ENCODE measurements at regions not wholly inside any gene's neighbourhood (a gene's known extent, or its start where the extent isn't known, plus 50 kb on each side); places are given as distances from the start of the nearest gene placed in this dataset.
"Not testable (repeated sequence)": the region's sequence is repeated elsewhere in the genome, so short reads cannot be mapped to it uniquely, and the experiment has no call there.

GRCh38 chr4:124151031-124151430 is 561.5 kb downstream of the ANKRD50 start:
- Histone ChIP-seq H3K4me3 (ENCODE audit: low read length) (no peak overlapping the region), H3K36me3 (ENCODE audit: insufficient read depth, low read length) (no peaks in the 10 kb centered on the region), H3K27ac (ENCODE audit: low read depth, low read length) (no peak overlapping the region), H3K9me3 (ENCODE audit: low read length) (no peaks in the 10 kb centered on the region), H3K4me1 (ENCODE audit: insufficient read depth, low read length) (no peaks in the 10 kb centered on the region), H3K27me3 (ENCODE audit: insufficient read depth, low read length, poor library complexity, severe bottlenecking) (no peaks in the 10 kb centered on the region)
- H3K4me1 Mint-ChIP-seq = no peaks in the 10 kb centered on the region
- DNase-seq = no peak
- no peaks in the 10 kb centered on the region for H3K27me3 Mint-ChIP-seq
- no peak overlapping the region for H3K27ac Mint-ChIP-seq
- peaks cover 0 to 20% (median 5%) of the 10 kb centered on the region in 5 donors for H3K9me3 Mint-ChIP-seq
- H3K4me3 Mint-ChIP-seq = no peak overlapping the region
- CTCF ChIA-PET = no interaction called here
- H3K36me3 Mint-ChIP-seq = no peaks in the 10 kb centered on the region
- POLR2A ChIA-PET = no interaction called here

- Histone ChIP-seq H3K9me3 (ENCODE audit: low read length) (no peaks in the 10 kb centered on the region), H3K27me3 (ENCODE audit: insufficient read depth, low read length, poor library complexity, severe bottlenecking) (no peaks in the 10 kb centered on the region), H3K36me3 (ENCODE audit: insufficient read depth, low read length) (no peaks in the 10 kb centered on the region), H3K4me3 (ENCODE audit: low read length) (no peak overlapping the region), H3K4me1 (ENCODE audit: insufficient read depth, low read length) (no peaks in the 10 kb centered on the region), H3K27ac (ENCODE audit: low read depth, low read length) (no peak overlapping the region)
- Mint-ChIP-seq H3K27me3 (no peaks in the 10 kb centered on the region), H3K4me3 (no peak overlapping the region), H3K4me1 (no peaks in the 10 kb centered on the region), H3K36me3 (no peaks in the 10 kb centered on the region), H3K27ac (no peak overlapping the region), H3K9me3 (peaks cover 2 to 20% (median 5%) of the 10 kb centered on the region in 5 donors)
- ChIA-PET CTCF (no interaction called here), POLR2A (no interaction called here)
- DNase-seq = no peak
Measured at GRCh38 chr4:124152132-124152531, 560.4 kb downstream of the ANKRD50 start.

GRCh38 chr4:124155239-124155638 is 557.3 kb downstream of the ANKRD50 start:
- H3K36me3 ChIP-seq (ENCODE audit: insufficient read depth, low read length) = no peaks in the 10 kb centered on the region
- peaks cover 3 to 9% (median 7%) of the 10 kb centered on the region in 5 donors for H3K9me3 Mint-ChIP-seq
- no peak overlapping the region for H3K27ac Mint-ChIP-seq
- H3K4me3 Mint-ChIP-seq = no peak overlapping the region
- no peaks in the 10 kb centered on the region for H3K27me3 Mint-ChIP-seq
- no peak overlapping the region for H3K27ac ChIP-seq (ENCODE audit: low read depth, low read length)
- ChIA-PET POLR2A (no interaction called here), CTCF (no interaction called here)
- H3K9me3 ChIP-seq (ENCODE audit: low read length) = no peaks in the 10 kb centered on the region
- H3K36me3 Mint-ChIP-seq = no peaks in the 10 kb centered on the region
- H3K27me3 ChIP-seq (ENCODE audit: insufficient read depth, low read length, poor library complexity, severe bottlenecking) = no peaks in the 10 kb centered on the region
- H3K4me3 ChIP-seq (ENCODE audit: low read length) = no peak overlapping the region
- no peaks in the 10 kb centered on the region for H3K4me1 ChIP-seq (ENCODE audit: insufficient read depth, low read length)
- DNase-seq = no peak
- H3K4me1 Mint-ChIP-seq = no peaks in the 10 kb centered on the region

- H3K27ac Mint-ChIP-seq = no peak overlapping the region
- ChIA-PET CTCF (no interaction called here), POLR2A (no interaction called here)
- no peaks in the 10 kb centered on the region for H3K36me3 ChIP-seq (ENCODE audit: insufficient read depth, low read length)
- no peaks in the 10 kb centered on the region for H3K27me3 ChIP-seq (ENCODE audit: insufficient read depth, low read length, poor library complexity, severe bottlenecking)
- no peak overlapping the region for H3K4me3 Mint-ChIP-seq
- H3K9me3 Mint-ChIP-seq = peaks cover 0 to 7% (median 3%) of the 10 kb centered on the region in 5 donors
- H3K4me1 Mint-ChIP-seq = no peaks in the 10 kb centered on the region
- no peaks in the 10 kb centered on the region for H3K4me1 ChIP-seq (ENCODE audit: insufficient read depth, low read length)
- no peaks in the 10 kb centered on the region for H3K27me3 Mint-ChIP-seq
- DNase-seq = no peak
- no peak overlapping the region for H3K4me3 ChIP-seq (ENCODE audit: low read length)
- H3K9me3 ChIP-seq (ENCODE audit: low read length) = no peaks in the 10 kb centered on the region
- H3K36me3 Mint-ChIP-seq = no peaks in the 10 kb centered on the region
- H3K27ac ChIP-seq (ENCODE audit: low read depth, low read length) = no peak overlapping the region
Measured at GRCh38 chr4:124157396-124158083, 555.0 kb downstream of the ANKRD50 start.

- Histone ChIP-seq H3K36me3 (ENCODE audit: insufficient read depth, low read length) (no peaks in the 10 kb centered on the region), H3K4me1 (ENCODE audit: insufficient read depth, low read length) (no peaks in the 10 kb centered on the region), H3K27me3 (ENCODE audit: insufficient read depth, low read length, poor library complexity, severe bottlenecking) (no peaks in the 10 kb centered on the region), H3K27ac (ENCODE audit: low read depth, low read length) (no peak overlapping the region), H3K9me3 (ENCODE audit: low read length) (no peaks in the 10 kb centered on the region), H3K4me3 (ENCODE audit: low read length) (no peak overlapping the region)
- H3K4me1 Mint-ChIP-seq = no peaks in the 10 kb centered on the region
- no peak overlapping the region for H3K27ac Mint-ChIP-seq
- no peaks in the 10 kb centered on the region for H3K36me3 Mint-ChIP-seq
- H3K4me3 Mint-ChIP-seq = no peak overlapping the region
- DNase-seq = no peak
- POLR2A ChIA-PET = no interaction called here
- H3K27me3 Mint-ChIP-seq = peaks cover 0 to 2% of the 10 kb centered on the region in 2 donors
- CTCF ChIA-PET = no interaction called here
- peaks cover 0 to 6% (median 2%) of the 10 kb centered on the region in 5 donors for H3K9me3 Mint-ChIP-seq
Measured at GRCh38 chr4:124163401-124163800, 549.1 kb downstream of the ANKRD50 start.

GRCh38 chr4:124167602-124168001 is 544.9 kb downstream of the ANKRD50 start:
- Mint-ChIP-seq H3K4me1 (no peaks in the 10 kb centered on the region), H3K9me3 (peaks cover 0 to 24% (median 7%) of the 10 kb centered on the region in 5 donors), H3K27ac (no peak overlapping the region), H3K27me3 (peaks cover 0 to 3% of the 10 kb centered on the region in 2 donors), H3K36me3 (no peaks in the 10 kb centered on the region), H3K4me3 (no peak overlapping the region)
- CTCF ChIA-PET = no interaction called here
- no peaks in the 10 kb centered on the region for H3K9me3 ChIP-seq (ENCODE audit: low read length)
- POLR2A ChIA-PET = no interaction called here
- no peaks in the 10 kb centered on the region for H3K4me1 ChIP-seq (ENCODE audit: insufficient read depth, low read length)
- no peaks in the 10 kb centered on the region for H3K27me3 ChIP-seq (ENCODE audit: insufficient read depth, low read length, poor library complexity, severe bottlenecking)
- no peak overlapping the region for H3K4me3 ChIP-seq (ENCODE audit: low read length)
- H3K27ac ChIP-seq (ENCODE audit: low read depth, low read length) = no peak overlapping the region
- no peak for DNase-seq
- no peaks in the 10 kb centered on the region for H3K36me3 ChIP-seq (ENCODE audit: insufficient read depth, low read length)

- H3K27me3 Mint-ChIP-seq; H3K4me1 ChIP-seq (ENCODE audit: insufficient read depth, low read length); H3K27me3 ChIP-seq (ENCODE audit: insufficient read depth, low read length, poor library complexity, severe bottlenecking); H3K4me1 Mint-ChIP-seq; H3K36me3 Mint-ChIP-seq; H3K9me3 ChIP-seq (ENCODE audit: low read length); H3K27ac ChIP-seq (ENCODE audit: low read depth, low read length); H3K4me3 ChIP-seq (ENCODE audit: low read length); CTCF ChIA-PET; POLR2A ChIA-PET; H3K36me3 ChIP-seq (ENCODE audit: insufficient read depth, low read length); H3K4me3 Mint-ChIP-seq; DNase-seq; H3K27ac Mint-ChIP-seq: not testable (repeated sequence)
- H3K9me3 Mint-ChIP-seq = peaks cover 0 to 20% (median 6%) of the 10 kb centered on the region in 5 donors
Measured at GRCh38 chr4:124169524-124169923, 543.0 kb downstream of the ANKRD50 start.

- H3K4me1 Mint-ChIP-seq = no peaks in the 10 kb centered on the region
- H3K4me3 ChIP-seq (ENCODE audit: low read length) = no peak overlapping the region
- CTCF ChIA-PET = no interaction called here
- H3K27ac Mint-ChIP-seq = no peak overlapping the region
- H3K4me1 ChIP-seq (ENCODE audit: insufficient read depth, low read length) = no peaks in the 10 kb centered on the region
- POLR2A ChIA-PET = no interaction called here
- H3K27me3 Mint-ChIP-seq = peaks cover 0 to 2% of the 10 kb centered on the region in 2 donors
- no peak overlapping the region for H3K27ac ChIP-seq (ENCODE audit: low read depth, low read length)
- H3K9me3 Mint-ChIP-seq = peaks cover 0 to 13% (median 4%) of the 10 kb centered on the region in 5 donors
- no peaks in the 10 kb centered on the region for H3K36me3 ChIP-seq (ENCODE audit: insufficient read depth, low read length)
- no peak for DNase-seq
- no peaks in the 10 kb centered on the region for H3K36me3 Mint-ChIP-seq
- no peaks in the 10 kb centered on the region for H3K9me3 ChIP-seq (ENCODE audit: low read length)
- no peaks in the 10 kb centered on the region for H3K27me3 ChIP-seq (ENCODE audit: insufficient read depth, low read length, poor library complexity, severe bottlenecking)
- H3K4me3 Mint-ChIP-seq = no peak overlapping the region
Measured at GRCh38 chr4:124173912-124174311, 538.6 kb downstream of the ANKRD50 start.
